GM18519 (cell line): ENCODE measurements at regions not wholly inside any gene's neighbourhood (a gene's known extent, or its start where the extent isn't known, plus 50 kb on each side); places are given as distances from the start of the nearest gene placed in this dataset.

Experiments used
- ATAC-seq: cut with Tn5 transposase; IDR thresholded peaks from one replicate; pipeline ENCODE4 v1.9.1; 2021; ENCODE audit warnings: mild to moderate bottlenecking, moderate library complexity; ENCODE audit not compliant: unreplicated experiment, low FRiP score

DNA sequence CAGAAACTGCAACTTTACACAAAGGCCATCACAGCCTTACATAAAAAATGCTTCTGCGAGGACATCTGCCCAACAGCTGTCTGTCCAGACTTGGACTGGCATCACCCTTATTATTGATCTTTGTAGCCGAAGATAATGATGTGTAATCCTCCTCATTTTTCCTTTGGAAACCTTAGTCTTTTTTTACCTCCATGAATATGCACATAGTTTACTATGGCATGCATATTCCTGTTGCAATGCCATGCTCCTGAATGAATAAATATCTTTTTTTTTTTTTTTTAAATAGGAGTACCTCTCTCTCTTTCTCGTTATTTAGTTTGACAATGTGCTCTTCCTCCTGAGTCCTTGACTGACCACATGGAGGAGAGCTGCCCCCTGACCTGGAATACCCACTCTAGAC lies 409.6 kb upstream of the USP24 start:
- ATAC-seq, result no peak

DNA sequence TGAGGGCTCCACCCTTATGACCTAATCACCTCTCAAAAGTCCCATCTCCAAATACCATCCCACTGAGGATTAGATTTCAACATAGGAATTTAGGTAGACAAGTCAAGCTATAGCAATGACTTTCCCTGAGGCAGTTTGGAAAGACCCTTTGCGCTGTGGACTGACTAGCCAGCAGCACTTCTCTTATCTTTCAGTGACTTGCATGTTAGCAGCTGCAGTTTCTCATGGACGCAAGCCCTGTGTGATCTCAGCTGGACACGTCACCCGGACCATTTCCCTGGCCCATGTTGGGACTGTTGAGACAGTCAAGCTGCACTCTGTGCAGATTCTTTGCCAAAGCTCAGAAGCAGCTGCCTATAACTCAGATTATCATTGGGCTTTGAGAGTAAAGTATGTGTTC lies 408.1 kb upstream of the USP24 start:
- no peak for ATAC-seq

DNA sequence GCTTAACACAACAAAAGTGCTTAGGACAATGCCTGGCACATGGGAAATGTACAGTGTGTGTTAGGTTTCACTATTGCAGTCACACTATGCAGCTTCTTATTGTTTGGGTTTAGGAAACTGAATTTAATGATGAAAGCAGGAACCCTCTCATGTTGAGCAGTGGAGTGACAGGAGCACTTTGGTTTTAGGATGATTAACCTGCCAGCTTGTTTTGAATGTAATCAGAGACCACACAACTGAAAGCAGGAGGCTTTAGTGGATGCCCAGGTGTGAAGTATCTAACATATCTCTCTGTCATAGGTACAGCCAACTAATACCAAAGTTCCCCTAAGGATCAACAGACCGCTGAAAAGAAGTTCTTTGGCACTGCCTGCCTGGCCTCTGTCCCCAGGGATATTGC lies 406.9 kb upstream of the USP24 start:
- no peak for ATAC-seq

DNA sequence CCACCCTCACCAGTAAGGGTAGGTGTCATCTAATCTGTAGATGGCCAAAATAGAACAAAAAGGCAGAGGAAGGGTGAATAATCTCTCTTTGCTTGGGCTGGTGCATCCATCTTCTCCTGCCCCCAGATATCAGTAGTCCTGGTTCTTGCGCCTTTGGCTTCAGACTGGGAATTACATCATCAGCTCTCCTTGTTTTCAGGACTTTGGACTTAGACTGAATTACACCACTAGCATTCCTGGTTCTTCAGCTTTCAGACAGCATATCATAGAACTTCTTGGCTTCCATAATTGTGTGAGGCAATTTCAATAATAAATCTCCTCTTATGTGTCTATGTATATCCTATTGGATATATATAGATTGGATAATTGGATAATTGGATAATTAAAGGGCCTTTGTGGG lies 403.0 kb upstream of the USP24 start:
- no peak for ATAC-seq

DNA sequence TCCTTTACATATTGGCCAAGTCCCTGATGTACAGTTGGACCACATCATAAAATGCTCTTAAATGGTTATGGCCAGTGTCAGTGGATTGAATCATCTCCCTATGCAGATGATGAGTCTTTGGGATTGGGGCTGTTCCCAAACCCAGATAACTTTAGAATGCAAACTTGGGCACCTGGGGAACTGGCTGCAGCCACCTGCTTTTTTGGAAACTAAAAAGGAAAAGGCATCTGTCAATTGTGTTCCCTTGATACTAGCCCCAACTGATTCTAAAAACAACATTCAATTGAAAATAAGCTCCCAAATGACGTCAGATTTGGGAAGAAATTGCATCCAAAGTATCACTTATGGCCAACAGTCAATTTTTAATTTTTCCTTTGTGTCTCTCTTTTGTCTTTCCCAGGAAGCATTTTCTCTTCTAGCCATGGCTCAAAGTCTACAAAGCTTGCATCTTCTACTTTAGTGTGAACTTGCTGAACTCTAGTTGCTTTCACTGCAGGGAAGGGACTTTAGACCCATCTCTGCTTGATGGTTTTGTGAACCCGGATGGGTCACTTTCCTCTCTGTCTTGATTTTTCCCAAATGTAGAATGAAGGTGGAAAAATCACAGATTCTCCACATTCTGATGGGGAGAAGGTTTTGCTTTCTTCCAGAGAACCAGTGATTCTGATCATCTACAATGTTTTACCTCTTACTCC lies 402.3 kb upstream of the USP24 start:
- ATAC-seq, result no peak

DNA sequence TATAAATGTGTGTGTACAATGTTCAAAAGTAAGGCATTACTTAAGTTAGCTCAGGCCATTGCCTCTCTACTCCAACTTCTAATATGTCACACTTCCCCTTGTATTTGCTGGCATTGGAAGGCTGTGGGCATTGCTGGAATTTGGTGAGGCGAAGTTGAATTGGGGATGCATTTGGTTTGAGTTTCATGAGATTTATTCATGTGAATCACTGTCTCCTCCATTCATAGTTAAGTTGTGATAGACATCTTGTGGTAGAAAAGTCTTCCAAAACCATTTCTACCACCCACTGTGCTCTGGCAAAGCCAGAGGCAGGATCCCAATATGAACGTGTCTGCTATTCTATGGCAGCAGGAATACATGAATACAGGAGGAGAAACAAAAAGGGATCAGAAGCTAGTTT lies 397.8 kb upstream of the USP24 start:
- ATAC-seq, result no peak

DNA sequence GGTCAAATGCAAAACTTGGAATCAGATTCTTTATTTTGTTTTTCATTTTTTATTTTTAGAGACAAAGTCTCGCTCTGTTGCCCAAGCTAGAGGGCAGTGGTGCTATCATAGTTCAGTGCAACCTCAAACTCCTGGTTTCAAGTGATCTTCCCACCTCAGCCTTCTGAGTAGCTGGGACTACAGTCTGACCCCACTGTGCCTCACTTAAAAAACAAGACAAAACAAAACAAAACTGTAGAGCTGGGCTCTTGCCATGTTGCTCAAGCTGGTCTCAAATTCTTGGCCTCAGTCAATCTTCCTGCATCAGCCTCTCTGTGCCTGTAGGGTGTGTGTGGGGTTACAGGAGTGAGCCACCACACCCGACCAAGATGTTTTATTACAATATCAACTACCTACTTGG lies 396.0 kb upstream of the USP24 start:
- ATAC-seq, result no peak

DNA sequence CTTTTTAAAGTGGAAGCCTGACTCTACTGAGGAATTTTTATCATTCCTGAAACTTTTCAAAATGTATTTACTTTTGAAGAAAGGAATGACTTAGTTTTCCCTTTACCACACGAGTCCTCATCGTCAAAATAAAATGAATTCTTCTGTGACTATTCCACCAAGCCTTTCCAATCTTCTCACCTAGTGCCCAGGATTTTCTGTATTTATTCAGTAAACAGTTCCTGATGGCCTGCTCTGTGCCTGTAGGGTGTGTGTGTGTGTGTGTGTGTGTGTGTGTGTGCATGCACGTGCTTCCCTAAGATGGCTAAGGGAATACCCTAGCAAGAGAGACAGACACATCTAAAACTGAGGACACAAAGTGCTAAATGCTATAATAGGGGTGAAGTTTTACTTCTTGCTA lies 395.0 kb upstream of the USP24 start:
- ATAC-seq, result no peak

DNA sequence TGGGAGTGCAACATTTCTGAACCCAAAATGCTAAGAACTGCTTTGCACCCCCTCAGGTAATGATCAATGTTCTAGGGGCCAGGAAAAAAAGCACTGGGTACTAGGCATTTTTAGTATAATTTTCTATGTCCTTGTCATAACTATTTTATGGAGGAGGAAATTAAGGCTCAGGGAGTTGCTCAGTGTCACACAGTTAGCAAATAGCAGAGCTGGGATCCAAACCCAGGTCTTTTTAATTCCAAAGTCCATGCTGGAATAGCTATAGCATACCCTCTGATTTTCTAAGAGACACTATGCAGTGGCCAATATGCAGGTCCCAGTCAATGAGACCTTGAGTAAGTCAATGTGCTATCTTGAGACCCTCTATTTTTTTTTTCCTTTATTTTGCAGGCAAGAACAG lies 394.5 kb upstream of the USP24 start:
- ATAC-seq, result no peak

DNA sequence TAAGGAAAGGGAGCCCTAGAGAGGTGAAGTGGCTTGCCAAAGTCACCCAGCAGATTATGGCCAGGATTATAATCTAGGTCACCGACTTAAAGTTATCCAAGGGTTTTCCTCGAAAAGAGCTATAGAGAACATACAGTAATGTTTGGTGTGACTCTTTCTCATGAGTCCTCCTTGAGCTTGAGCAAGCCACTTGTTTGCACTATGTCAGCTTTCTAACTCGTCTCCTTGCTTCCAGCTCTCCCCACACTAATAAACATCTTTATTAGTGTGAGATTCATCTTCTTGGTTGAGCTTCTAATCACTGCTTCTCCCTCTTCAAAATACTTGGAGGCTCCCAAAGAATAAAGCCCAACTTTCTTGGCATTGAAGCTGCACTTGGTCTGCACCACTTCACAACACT lies 390.0 kb upstream of the USP24 start:
- ATAC-seq, result no peak

DNA sequence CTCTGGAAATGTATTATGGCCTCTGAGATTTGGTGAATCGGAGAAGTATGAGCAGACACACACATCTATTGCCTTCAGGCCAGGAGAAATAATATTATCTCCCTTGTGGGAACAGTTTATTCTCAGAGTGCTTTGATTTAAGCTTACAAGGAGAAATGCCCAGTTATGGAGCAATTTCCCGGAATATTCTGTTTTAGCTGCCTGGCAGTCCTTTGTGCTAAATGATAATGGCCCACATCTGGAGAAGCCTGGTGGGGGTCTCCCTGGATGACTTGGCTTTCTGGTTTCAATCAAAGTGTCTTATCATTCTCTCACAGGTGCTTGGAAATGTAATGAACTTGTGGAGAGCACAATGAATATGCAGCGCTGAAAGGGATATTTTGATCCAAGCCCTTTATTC lies 389.6 kb upstream of the USP24 start:
- ATAC-seq, result no peak

DNA sequence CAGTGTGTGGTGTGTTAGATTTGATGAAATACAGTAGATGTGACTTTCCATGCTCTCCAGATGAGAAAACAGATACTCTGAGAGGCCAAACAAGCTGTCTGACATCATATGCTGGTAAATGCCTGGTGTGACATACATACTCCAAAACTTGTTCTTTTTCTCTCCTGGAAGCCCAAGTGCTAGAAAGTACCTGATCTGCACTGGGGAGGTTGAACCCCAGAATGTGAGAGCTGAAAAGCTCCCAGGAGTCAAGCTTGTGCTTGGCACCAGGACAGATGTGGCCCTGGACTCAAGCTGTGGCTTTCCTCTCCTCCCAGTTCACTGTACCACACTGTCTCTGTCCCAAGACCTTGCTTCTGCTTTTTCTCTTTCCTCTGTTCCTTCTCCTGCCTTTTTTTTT lies 389.0 kb upstream of the USP24 start:
- no peak for ATAC-seq

DNA sequence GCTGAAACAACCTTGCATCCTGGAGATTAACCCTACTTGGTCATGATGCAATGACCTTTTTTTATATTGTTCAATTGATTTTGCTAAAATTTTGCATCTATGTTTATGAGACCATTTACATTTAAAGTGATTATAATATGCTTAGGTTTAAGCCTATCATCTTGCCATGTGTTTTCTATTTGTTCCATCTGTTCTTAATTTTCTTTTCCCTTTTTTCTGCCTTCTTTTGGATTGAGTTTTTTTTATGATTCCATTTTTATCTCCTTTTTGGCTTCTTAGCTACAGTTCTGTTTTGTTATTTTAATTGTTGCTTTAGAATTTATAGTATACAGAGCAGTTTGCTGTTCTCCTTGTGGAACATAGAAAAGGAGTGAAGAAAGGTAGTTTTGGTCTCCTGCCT lies 385.1 kb upstream of the USP24 start:
- no peak for ATAC-seq

DNA sequence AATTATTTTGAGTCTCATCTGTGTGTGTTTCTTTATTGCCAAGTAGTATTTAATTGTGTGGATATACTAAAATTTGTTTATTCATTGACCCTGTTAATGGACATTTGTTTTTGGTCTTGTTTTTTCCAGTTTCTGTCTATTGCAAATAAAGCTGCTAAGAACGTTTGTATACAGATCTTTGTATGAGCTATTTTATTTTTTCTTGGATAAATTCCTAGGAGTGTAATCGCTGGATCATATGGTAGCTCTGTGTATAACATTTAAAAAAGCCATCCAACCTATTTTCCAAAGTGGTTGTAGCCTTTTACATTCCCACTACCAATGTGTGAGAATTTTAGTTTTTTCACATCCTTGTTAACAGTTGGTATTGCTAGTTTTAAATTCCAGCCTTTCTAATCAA lies 382.7 kb upstream of the USP24 start:
- ATAC-seq, result no peak

DNA sequence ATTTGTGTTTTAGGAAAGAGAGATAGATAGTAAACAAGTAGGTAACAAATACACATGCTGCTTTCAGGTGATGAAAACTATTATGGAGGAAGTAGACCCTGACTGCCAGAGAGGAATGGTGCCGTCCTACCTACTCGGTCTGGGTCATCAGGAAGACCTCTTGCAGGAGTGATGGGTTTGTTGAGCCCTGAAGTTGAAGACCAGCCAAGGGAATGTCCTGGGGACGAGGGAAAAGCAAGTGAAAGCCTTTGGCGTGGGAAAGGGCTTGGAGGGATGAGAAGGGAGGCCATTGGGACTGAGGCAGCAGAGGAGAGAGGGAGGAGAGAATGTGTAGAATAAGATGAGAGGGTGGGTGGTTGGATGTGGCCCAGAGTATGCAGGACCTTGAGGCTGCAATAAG lies 379.5 kb upstream of the USP24 start:
- ATAC-seq, result no peak

DNA sequence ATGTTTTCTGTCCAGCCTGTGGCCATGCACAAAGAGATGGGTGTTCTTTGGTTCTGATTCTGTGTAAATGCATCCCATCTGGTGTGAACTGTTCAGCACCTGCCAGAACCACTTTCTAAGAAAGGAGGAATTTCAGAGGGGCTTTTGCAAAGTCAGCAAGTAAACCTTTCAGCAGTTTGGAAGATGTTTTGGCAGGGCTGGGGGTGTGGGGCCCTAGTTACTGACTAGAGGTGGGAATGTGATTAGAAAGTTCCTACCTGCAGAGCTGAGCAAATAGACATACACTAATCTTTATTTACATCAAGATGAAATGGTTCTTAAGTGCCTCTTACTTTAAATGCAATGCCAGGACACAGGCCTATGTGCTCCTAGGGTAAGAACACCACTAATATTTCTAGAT lies 378.1 kb upstream of the USP24 start:
- no peak for ATAC-seq

DNA sequence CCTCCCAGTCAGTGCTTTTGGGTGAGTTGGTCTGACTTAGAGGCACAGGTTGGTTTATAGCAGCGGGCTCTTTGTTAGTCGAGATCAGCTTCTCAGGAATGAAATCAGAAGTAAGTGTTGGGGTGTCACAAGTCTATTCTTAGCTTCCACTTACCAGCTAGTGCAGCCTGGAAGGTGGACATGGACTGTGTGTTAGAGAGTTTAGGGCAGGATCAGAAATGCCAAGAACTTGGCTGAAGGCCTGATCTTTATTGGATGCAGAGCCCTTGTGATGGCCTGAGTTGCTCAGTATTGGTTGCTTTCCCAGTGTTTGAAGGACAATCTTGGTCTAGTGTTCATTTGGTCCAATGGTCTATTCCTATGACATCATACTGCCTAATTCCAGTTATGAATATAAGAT lies 377.0 kb upstream of the USP24 start:
- no peak for ATAC-seq

DNA sequence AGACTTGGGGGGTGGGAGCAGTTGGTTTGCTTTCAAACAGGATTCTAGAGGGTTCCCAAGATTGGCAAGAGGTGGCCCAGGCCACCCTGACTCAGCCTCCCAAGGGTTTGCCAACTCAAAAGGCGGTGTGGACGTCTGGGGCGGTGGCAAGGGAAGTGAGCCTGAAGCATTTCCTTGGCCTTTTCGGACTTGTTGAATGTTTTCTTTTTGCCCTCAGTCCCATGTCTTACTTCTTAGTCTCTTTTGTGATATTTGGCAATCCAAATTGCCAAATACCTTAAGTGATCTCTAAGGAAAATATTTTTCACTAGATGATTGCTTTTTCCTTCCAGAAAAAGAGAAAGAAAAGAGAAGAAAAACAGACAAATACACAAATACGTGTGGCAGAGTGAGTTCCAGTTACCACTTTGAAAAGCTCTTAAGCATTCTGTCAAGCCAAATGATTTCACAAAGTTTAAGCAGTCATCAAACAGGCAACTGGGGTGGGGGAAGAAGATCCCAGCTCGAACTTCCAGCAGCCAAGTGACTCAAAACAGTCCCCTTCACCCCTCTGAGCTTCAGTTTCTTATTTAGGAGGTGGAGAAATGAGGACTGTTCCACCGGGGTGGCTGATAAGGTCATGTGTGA lies 374.6 kb upstream of the USP24 start:
- ATAC-seq, result no peak

DNA sequence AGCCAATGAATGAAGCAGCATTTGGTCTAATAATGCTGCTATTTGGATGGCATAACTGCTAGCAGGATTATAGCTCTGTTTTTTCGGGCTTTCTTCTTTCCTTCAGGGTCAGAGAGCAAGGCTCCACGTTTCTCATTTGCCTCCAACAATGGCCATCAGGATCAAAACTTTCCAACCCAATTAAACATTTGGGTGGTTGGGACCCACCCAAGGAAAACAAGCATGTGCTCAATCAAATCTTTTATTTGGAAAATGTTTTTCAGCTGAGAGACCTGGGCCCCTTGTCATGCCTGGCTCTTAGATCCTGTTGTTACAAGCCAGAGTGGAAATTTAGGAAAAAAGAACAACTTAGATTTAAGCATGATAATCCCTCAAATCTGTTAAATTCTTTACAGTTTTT lies 373.1 kb upstream of the USP24 start:
- no peak for ATAC-seq

DNA sequence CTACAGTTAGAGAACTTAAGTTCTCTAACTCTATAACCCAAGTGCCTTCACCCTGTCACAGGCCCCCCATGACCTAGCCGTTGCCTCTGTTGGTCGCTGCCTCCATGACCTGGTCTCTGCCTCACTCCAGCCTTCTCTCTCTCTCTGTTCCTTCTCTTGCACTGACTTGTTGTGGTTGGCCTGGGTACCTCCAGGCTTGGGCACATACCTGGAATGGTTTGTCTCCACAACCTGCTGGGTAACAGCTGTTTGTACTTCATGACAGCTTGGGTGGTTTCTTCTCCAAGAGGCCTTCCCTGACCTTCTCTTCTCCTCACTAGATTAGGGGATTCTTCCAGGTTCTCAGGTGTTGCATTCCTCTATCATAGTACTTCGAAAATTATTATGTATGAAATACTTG lies 371.6 kb upstream of the USP24 start:
- no peak for ATAC-seq

DNA sequence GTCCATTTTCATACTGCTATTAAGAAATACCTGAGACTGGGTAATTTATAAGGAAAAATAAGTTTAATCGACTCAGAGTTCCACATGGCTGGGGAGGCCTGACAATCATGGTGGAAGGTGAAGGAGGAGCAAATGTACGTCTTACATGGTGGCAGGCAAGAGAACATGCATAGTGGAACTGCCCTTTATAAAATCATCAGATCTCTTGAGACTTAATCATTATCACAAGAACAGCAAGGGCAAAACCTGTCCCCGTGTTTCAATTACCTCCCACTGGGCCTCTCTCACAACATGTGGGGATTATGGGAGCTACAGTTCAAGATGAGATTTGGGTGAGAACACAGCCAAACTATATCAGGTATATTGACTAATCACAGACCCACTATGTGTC lies 370.2 kb upstream of the USP24 start:
- ATAC-seq, result no peak

DNA sequence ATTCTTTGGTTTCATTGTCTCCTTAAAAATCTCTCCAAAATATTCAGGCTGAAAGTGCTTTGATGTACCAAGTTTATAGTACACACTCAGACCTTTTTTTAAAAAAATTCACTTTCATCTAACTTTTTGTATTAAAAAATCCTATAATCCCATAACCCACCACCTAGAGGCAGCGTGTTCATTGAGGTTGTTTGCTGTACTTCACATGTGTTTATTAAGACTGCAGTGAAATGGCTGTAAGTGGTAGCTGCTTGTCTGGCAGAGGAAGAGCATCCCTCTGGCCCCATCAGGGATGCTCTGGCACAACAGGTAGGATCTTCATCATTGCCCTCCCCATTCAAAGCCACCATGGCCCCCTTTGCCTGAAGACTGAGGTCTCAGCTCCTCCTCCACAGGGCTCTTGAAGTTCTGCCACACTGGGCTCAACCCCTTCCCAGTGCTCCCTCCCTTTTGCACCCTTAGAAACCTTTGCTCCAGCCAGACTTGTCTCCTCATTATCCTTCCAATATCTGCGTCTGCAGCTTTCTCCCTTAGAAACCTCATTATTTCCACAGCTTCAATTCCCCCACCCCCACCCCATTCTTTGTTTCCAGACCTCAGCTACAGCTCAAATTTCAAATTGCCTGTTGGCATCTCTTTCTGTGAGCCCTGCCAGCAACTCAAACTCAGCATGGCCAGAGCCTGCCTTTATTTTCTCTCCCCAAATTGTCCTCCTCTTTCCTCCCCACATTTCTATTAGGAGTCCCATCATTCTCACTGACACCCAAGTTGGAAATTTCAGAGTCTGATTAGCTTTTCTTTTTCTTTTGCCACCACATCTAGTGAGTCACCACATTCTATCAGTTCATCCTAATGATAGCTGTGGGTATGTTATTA lies 369.6 kb upstream of the USP24 start:
- ATAC-seq, result no peak
